ENCODE measurements at regions not wholly inside any gene's neighbourhood (a gene's known extent, or its start where the extent isn't known, plus 50 kb on each side); places are given as distances from the start of the nearest gene placed in this dataset.
"Not testable (repeated sequence)": the region's sequence is repeated elsewhere in the genome, so short reads cannot be mapped to it uniquely, and the experiment has no call there.

GRCh38 chr11:19412070-19412469, 171.3 kb upstream of the E2F8 start:
- not testable (repeated sequence) for TF ChIP-seq CTCF (IDR thresholded peaks at IDR 0.05; ENCODE audit: low read depth, low read length); POLR2A (IDR thresholded peaks at IDR 0.05; ENCODE audit: extremely low read depth, insufficient read length); MAX (IDR thresholded peaks at IDR 0.05; ENCODE audit: low read depth, low read length); MYC (IDR thresholded peaks at IDR 0.05; ENCODE audit: low read depth, low read length)

All from NB4 (cell line).